NT2/D1 (cell line): ENCODE measurements at regions not wholly inside any gene's neighbourhood (a gene's known extent, or its start where the extent isn't known, plus 50 kb on each side); places are given as distances from the start of the nearest gene placed in this dataset.

Experiments
- YY1 ChIP-seq: IDR thresholded peaks from 2 replicates; pipeline ENCODE4 v1.6.1; 2011; ENCODE audit not compliant: insufficient read length, insufficient read depth
- ZNF274 ChIP-seq: IDR thresholded peaks from 2 replicates; pipeline ENCODE4 v1.6.1; 2011; ENCODE audit warnings: mild to moderate bottlenecking, low read depth, low read length

DNA sequence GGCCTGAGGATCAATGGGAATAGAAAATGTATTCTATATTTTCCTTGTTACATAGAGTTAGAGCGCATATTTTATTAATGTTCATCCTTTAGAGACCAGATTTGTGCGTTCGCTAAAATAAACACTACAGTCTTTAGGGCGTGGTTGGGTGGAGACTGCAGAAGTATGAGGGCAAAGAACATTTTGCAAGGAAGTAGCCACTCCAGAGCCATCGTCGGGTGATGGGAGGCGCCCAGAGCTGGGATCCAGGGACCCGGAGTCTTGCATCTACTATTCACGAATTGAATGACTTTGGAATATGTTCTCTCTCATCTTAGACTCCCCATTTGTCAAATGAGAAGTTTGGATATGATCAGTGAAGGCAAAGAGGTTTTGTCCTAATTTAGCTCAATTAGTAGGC is 154.2 kb upstream of the IRX6 start:
- TF ChIP-seq YY1 = no peak
- no peak for TF ChIP-seq ZNF274
